ENCODE measurements at regions not wholly inside any gene's neighbourhood (a gene's known extent, or its start where the extent isn't known, plus 50 kb on each side); places are given as distances from the start of the nearest gene placed in this dataset.

DNA sequence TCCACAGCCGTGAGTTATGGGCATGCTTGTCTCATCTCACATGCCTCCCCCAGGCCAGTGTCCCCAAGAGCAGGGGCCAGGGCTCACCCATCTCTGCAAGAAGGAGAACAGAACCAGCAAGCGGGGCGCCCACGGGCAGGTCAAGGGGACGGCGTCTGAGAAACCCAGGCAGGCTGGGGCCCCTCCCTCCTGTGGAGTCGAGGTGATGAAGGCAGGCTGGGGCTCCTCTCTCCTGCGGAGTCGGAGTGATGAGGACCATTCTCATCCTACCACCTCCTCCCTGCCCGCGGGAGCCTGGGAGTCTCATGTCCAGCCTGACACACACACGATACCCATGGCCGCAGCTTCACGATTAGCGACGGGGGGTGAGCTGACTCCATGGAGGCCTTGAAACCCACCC is 141.9 kb downstream of the CTTN start:
- Histone ChIP-seq H3K9me3 (ENCODE audit: insufficient read depth, low read length, severe bottlenecking) (no peaks in the 10 kb centered on the region), H2AFZ (ENCODE audit: low read depth, low read length) (no peak overlapping the region), H3K9ac (ENCODE audit: low read depth, low read length) (no peak overlapping the region), H3K27me3 (ENCODE audit: insufficient read depth, low read length, poor library complexity) (no peaks in the 10 kb centered on the region), H3K4me1 (ENCODE audit: insufficient read depth, low read length) (no peaks in the 10 kb centered on the region), H3K4me2 (ENCODE audit: insufficient read depth, low read length) (no peak overlapping the region), H3K27ac (ENCODE audit: low read length) (no peak overlapping the region), H3K79me2 (ENCODE audit: insufficient read depth, low read length) (no peaks in the 10 kb centered on the region), H3K4me3 (ENCODE audit: low read depth in 1 of 2, low read length in 2 of 2) (no peak overlapping the region), H3K36me3 (ENCODE audit: insufficient read depth, low read length) (no peaks in the 10 kb centered on the region), H4K20me1 (ENCODE audit: insufficient read depth, low read length) (no peaks in the 10 kb centered on the region)
- TF ChIP-seq, protein P1, sequence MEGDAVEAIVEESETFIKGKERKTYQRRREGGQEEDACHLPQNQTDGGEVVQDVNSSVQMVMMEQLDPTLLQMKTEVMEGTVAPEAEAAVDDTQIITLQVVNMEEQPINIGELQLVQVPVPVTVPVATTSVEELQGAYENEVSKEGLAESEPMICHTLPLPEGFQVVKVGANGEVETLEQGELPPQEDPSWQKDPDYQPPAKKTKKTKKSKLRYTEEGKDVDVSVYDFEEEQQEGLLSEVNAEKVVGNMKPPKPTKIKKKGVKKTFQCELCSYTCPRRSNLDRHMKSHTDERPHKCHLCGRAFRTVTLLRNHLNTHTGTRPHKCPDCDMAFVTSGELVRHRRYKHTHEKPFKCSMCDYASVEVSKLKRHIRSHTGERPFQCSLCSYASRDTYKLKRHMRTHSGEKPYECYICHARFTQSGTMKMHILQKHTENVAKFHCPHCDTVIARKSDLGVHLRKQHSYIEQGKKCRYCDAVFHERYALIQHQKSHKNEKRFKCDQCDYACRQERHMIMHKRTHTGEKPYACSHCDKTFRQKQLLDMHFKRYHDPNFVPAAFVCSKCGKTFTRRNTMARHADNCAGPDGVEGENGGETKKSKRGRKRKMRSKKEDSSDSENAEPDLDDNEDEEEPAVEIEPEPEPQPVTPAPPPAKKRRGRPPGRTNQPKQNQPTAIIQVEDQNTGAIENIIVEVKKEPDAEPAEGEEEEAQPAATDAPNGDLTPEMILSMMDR (IDR thresholded peaks at IDR 0.05; ENCODE audit: borderline replicate concordance, extremely low read depth, low read length, poor library complexity, severe bottlenecking) = no peak
- no peak for TF ChIP-seq EZH2 (IDR thresholded peaks at IDR 0.05; ENCODE audit: borderline replicate concordance, low read depth, low read length, severe bottlenecking)
- DNase-seq (no peak), ATAC-seq (ENCODE audit: insufficient read depth, low read depth) (no peak)

DNA sequence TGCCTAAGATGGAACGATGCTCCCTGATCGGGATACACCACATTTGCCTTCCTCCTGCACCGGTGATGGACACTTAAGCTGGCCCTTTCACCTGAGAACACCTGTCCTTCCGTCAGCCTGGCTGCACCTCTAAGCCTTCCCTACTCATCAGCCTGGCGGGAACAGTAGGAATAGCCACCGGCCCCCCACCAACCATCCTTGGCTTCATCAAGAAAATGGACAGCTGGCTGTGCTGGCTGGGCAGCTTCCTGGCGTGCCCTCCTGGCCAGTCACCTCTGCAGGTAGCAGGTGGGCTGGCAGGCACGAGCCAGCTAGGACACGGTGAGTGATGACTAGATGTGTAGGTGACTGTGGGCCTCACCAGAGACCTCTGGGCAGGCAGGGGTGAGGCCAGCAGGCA is 142.8 kb downstream of the CTTN start:
- no peak overlapping the region for H3K9ac ChIP-seq (ENCODE audit: low read depth, low read length)
- no peaks in the 10 kb centered on the region for H3K27me3 ChIP-seq (ENCODE audit: insufficient read depth, low read length, poor library complexity)
- H3K4me1 ChIP-seq (ENCODE audit: insufficient read depth, low read length) = no peaks in the 10 kb centered on the region
- H4K20me1 ChIP-seq (ENCODE audit: insufficient read depth, low read length) = no peaks in the 10 kb centered on the region
- H3K4me3 ChIP-seq (ENCODE audit: low read depth in 1 of 2, low read length in 2 of 2) = no peak overlapping the region
- DNase-seq = no peak
- no peak for ATAC-seq (ENCODE audit: insufficient read depth, low read depth)
- no peaks in the 10 kb centered on the region for H3K79me2 ChIP-seq (ENCODE audit: insufficient read depth, low read length)
- H3K36me3 ChIP-seq (ENCODE audit: insufficient read depth, low read length) = no peaks in the 10 kb centered on the region
- no peak overlapping the region for H3K27ac ChIP-seq (ENCODE audit: low read length)
- TF ChIP-seq, protein P1 (IDR thresholded peaks at IDR 0.05; ENCODE audit: borderline replicate concordance, extremely low read depth, low read length, poor library complexity, severe bottlenecking) = no peak
- no peak for TF ChIP-seq EZH2 (IDR thresholded peaks at IDR 0.05; ENCODE audit: borderline replicate concordance, low read depth, low read length, severe bottlenecking)
- no peak overlapping the region for H3K4me2 ChIP-seq (ENCODE audit: insufficient read depth, low read length)
- no peaks in the 10 kb centered on the region for H3K9me3 ChIP-seq (ENCODE audit: insufficient read depth, low read length, severe bottlenecking)
- H2AFZ ChIP-seq (ENCODE audit: low read depth, low read length) = no peak overlapping the region

DNA sequence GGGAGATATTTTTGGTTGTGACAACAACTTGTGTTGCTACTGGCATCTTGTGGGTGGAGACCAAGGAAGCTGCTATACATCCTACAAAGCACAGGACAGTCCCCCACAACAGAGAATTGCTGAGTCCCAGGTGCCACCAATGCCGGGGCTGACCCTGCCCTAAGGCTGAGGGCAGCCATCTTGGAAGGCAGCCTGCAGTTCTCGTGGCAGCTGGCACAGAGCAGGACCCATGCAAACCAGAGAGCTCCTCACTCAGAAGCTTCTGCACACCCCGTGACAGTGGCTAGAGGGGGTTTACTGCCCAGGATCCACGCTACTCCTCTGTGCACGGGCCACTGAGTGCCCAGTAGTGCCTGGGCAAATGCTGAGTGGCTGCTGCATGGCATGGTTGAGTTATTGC is 143.4 kb downstream of the CTTN start:
- Histone ChIP-seq H2AFZ (ENCODE audit: low read depth, low read length) (no peak overlapping the region), H3K36me3 (ENCODE audit: insufficient read depth, low read length) (no peaks in the 10 kb centered on the region), H4K20me1 (ENCODE audit: insufficient read depth, low read length) (no peaks in the 10 kb centered on the region), H3K9me3 (ENCODE audit: insufficient read depth, low read length, severe bottlenecking) (no peaks in the 10 kb centered on the region), H3K79me2 (ENCODE audit: insufficient read depth, low read length) (no peaks in the 10 kb centered on the region), H3K4me2 (ENCODE audit: insufficient read depth, low read length) (no peak overlapping the region), H3K4me1 (ENCODE audit: insufficient read depth, low read length) (no peaks in the 10 kb centered on the region), H3K9ac (ENCODE audit: low read depth, low read length) (no peak overlapping the region), H3K27me3 (ENCODE audit: insufficient read depth, low read length, poor library complexity) (no peaks in the 10 kb centered on the region), H3K27ac (ENCODE audit: low read length) (no peak overlapping the region), H3K4me3 (ENCODE audit: low read depth in 1 of 2, low read length in 2 of 2) (no peak overlapping the region)
- DNase-seq (no peak), ATAC-seq (ENCODE audit: insufficient read depth, low read depth) (no peak)
- TF ChIP-seq, protein P1 (IDR thresholded peaks at IDR 0.05; ENCODE audit: borderline replicate concordance, extremely low read depth, low read length, poor library complexity, severe bottlenecking) = no peak
- no peak for TF ChIP-seq EZH2 (IDR thresholded peaks at IDR 0.05; ENCODE audit: borderline replicate concordance, low read depth, low read length, severe bottlenecking)

DNA sequence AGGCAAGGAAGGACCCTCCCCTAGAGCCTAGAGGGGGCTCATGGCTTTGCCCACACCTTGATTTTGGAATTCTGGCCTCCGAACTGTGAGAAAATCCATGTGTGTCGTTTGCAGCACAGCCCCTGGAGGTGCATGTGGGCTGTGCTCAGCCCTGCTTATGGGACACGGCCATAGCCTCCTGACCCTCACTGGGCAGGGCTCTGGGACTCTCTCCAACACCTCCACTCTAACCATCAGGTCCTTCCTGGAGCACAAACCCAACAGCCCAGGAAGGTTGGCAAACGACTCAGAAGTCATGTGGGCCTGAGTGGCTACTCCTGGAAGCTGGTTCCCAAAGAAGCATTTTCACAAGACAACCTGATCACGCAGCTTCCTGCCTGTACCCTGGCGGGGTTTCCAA is 144.1 kb downstream of the CTTN start:
- TF ChIP-seq, protein P1 (IDR thresholded peaks at IDR 0.05; ENCODE audit: borderline replicate concordance, extremely low read depth, low read length, poor library complexity, severe bottlenecking) = no peak
- TF ChIP-seq EZH2 (IDR thresholded peaks at IDR 0.05; ENCODE audit: borderline replicate concordance, low read depth, low read length, severe bottlenecking) = no peak
- Histone ChIP-seq H3K4me1 (ENCODE audit: insufficient read depth, low read length) (no peaks in the 10 kb centered on the region), H3K9me3 (ENCODE audit: insufficient read depth, low read length, severe bottlenecking) (no peaks in the 10 kb centered on the region), H3K4me2 (ENCODE audit: insufficient read depth, low read length) (no peak overlapping the region), H3K4me3 (ENCODE audit: low read depth in 1 of 2, low read length in 2 of 2) (no peak overlapping the region), H3K27ac (ENCODE audit: low read length) (no peak overlapping the region), H4K20me1 (ENCODE audit: insufficient read depth, low read length) (no peaks in the 10 kb centered on the region), H3K9ac (ENCODE audit: low read depth, low read length) (no peak overlapping the region), H2AFZ (ENCODE audit: low read depth, low read length) (no peak overlapping the region), H3K79me2 (ENCODE audit: insufficient read depth, low read length) (no peaks in the 10 kb centered on the region), H3K36me3 (ENCODE audit: insufficient read depth, low read length) (no peaks in the 10 kb centered on the region), H3K27me3 (ENCODE audit: insufficient read depth, low read length, poor library complexity) (no peaks in the 10 kb centered on the region)
- ATAC-seq (ENCODE audit: insufficient read depth, low read depth) (no peak), DNase-seq (no peak)
